ENCODE measurements at regions not wholly inside any gene's neighbourhood (a gene's known extent, or its start where the extent isn't known, plus 50 kb on each side); places are given as distances from the start of the nearest gene placed in this dataset.
A peak's percentile ranks its signal among the peaks of the same experiment; 100 is the strongest.

DNA sequence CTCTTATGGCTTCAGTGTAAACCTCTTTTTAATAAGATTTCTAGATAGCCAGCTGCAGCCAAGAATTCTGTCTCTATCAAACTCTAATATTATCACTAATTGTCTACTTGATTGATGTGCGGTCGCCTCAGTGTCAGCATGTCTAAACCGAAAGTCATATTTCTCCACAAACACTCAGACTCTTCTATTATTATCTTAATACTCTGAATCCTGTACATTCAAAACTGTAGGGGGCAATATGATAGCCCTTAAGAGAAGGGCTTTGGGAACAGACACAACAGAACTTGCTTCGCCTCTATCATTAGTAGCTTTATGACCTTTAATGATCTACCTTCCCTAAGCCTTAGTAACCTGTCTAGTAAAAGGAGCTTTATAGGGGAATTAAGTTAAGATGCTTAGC is 379.7 kb upstream of the PTCHD4 start:
- Histone ChIP-seq H3K27ac (no peak overlapping the region), H3K4me3 (no peak overlapping the region), H3F3A (ENCODE audit: insufficient read depth) (no peaks in the 10 kb centered on the region), H3K9me3 (ENCODE audit: low read depth) (no peaks in the 10 kb centered on the region), H2AFZ (no peak overlapping the region), H3K27me3 (replicated peaks; ENCODE audit: insufficient read depth) (no peaks in the 10 kb centered on the region), H3K4me2 (ENCODE audit: unreplicated experiment) (no peak overlapping the region), H3K36me3 (ENCODE audit: low read depth) (no peaks in the 10 kb centered on the region), H3K9ac (no peak overlapping the region), H3K4me1 (ENCODE audit: insufficient read depth) (no peaks in the 10 kb centered on the region), H4K20me1 (ENCODE audit: insufficient read depth) (no peaks in the 10 kb centered on the region), H3K9me2 (ENCODE audit: insufficient read depth) (no peaks in the 10 kb centered on the region), H3K79me2 (ENCODE audit: insufficient read depth) (no peaks in the 10 kb centered on the region)
- no peak for DNase-seq
- WGBS, 2 experiments (ENCODE audit: low coverage in 1 of 2, low lambda C conversion rate in 2 of 2, missing lambda C conversion rate in 2 of 2), result 51 to 57% methylated on average over 4 of the region's 4 CpGs
- in situ Hi-C loops (cut with MboI), result no loop called here
- TF ChIP-seq EZH2 (IDR thresholded peaks at IDR 0.05; ENCODE audit: insufficient read depth, poor library complexity, severe bottlenecking) (no peak), EZH2phosphoT487 (IDR thresholded peaks at IDR 0.05; ENCODE audit: insufficient read depth, low read depth) (no peak)

- Histone ChIP-seq H3K4me2 (ENCODE audit: unreplicated experiment) (no peak overlapping the region), H3K9me3 (ENCODE audit: low read depth) (no peaks in the 10 kb centered on the region), H3K4me1 (ENCODE audit: insufficient read depth) (no peaks in the 10 kb centered on the region), H3K27me3 (replicated peaks; ENCODE audit: insufficient read depth) (no peaks in the 10 kb centered on the region), H3F3A (ENCODE audit: insufficient read depth) (no peaks in the 10 kb centered on the region), H2AFZ (no peak overlapping the region), H3K9ac (no peak overlapping the region), H3K27ac (no peak overlapping the region), H3K4me3 (no peak overlapping the region), H3K9me2 (ENCODE audit: insufficient read depth) (no peaks in the 10 kb centered on the region), H4K20me1 (ENCODE audit: insufficient read depth) (no peaks in the 10 kb centered on the region), H3K36me3 (ENCODE audit: low read depth) (no peaks in the 10 kb centered on the region), H3K79me2 (ENCODE audit: insufficient read depth) (no peaks in the 10 kb centered on the region)
- 24 to 30% methylated on average over 3 of the region's 3 CpGs for WGBS, 2 experiments (ENCODE audit: low coverage in 1 of 2, low lambda C conversion rate in 2 of 2, missing lambda C conversion rate in 2 of 2)
- DNase-seq, result no peak
- in situ Hi-C loops (cut with MboI), result no loop called here
- TF ChIP-seq EZH2phosphoT487 (IDR thresholded peaks at IDR 0.05; ENCODE audit: insufficient read depth, low read depth) (no peak), EZH2 (IDR thresholded peaks at IDR 0.05; ENCODE audit: insufficient read depth, poor library complexity, severe bottlenecking) (no peak)
These were observed 375.9 kb upstream of the PTCHD4 start for GRCh38 chr6:48486876-48487275.

DNA sequence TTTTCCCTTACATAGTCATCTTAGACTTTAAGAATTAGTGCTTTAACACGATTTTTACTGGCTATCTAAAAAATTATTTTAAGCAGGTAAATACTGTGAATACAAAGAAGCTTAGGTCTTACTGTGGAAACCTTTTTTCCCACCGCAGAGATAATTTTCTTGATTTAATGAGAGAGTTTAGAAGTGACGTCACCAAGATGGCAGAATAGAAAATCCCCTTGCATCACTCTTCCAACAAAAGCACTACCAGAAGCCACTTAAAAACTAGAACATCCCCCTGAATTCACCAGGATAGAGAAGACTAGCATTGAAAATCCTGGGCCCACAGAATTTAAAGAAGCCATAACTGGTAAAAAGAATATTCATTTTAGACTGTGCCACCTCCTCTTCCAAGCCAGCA is 375.4 kb upstream of the PTCHD4 start:
- Histone ChIP-seq H4K20me1 (ENCODE audit: insufficient read depth) (no peaks in the 10 kb centered on the region), H3K9me3 (ENCODE audit: low read depth) (no peaks in the 10 kb centered on the region), H3K4me3 (no peak overlapping the region), H3K4me2 (ENCODE audit: unreplicated experiment) (no peak overlapping the region), H3F3A (ENCODE audit: insufficient read depth) (no peaks in the 10 kb centered on the region), H3K27ac (no peak overlapping the region), H3K9me2 (ENCODE audit: insufficient read depth) (no peaks in the 10 kb centered on the region), H3K79me2 (ENCODE audit: insufficient read depth) (no peaks in the 10 kb centered on the region), H3K4me1 (ENCODE audit: insufficient read depth) (no peaks in the 10 kb centered on the region), H2AFZ (no peak overlapping the region), H3K36me3 (ENCODE audit: low read depth) (no peaks in the 10 kb centered on the region), H3K9ac (no peak overlapping the region), H3K27me3 (replicated peaks; ENCODE audit: insufficient read depth) (no peaks in the 10 kb centered on the region)
- TF ChIP-seq EZH2 (IDR thresholded peaks at IDR 0.05; ENCODE audit: insufficient read depth, poor library complexity, severe bottlenecking) (no peak), EZH2phosphoT487 (IDR thresholded peaks at IDR 0.05; ENCODE audit: insufficient read depth, low read depth) (no peak)
- DNase-seq, result no peak
- in situ Hi-C loops (cut with MboI), result no loop called here
- WGBS, 2 experiments (ENCODE audit: low coverage in 1 of 2, low lambda C conversion rate in 2 of 2, missing lambda C conversion rate in 2 of 2), result 28 to 32% methylated on average over 3 of the region's 3 CpGs

- Histone ChIP-seq H2AFZ (no peak overlapping the region), H3K27me3 (replicated peaks; ENCODE audit: insufficient read depth) (no peaks in the 10 kb centered on the region), H3K9ac (no peak overlapping the region), H3K9me2 (ENCODE audit: insufficient read depth) (no peaks in the 10 kb centered on the region), H4K20me1 (ENCODE audit: insufficient read depth) (no peaks in the 10 kb centered on the region), H3K27ac (no peak overlapping the region), H3K4me2 (ENCODE audit: unreplicated experiment) (no peak overlapping the region), H3K79me2 (ENCODE audit: insufficient read depth) (no peaks in the 10 kb centered on the region), H3K4me1 (ENCODE audit: insufficient read depth) (no peaks in the 10 kb centered on the region), H3K4me3 (no peak overlapping the region), H3K9me3 (ENCODE audit: low read depth) (no peaks in the 10 kb centered on the region), H3F3A (ENCODE audit: insufficient read depth) (no peaks in the 10 kb centered on the region), H3K36me3 (ENCODE audit: low read depth) (no peaks in the 10 kb centered on the region)
- DNase-seq, result peak; percentile 2
- TF ChIP-seq EZH2 (IDR thresholded peaks at IDR 0.05; ENCODE audit: insufficient read depth, poor library complexity, severe bottlenecking), result no peak
- no peak for TF ChIP-seq EZH2phosphoT487 (IDR thresholded peaks at IDR 0.05; ENCODE audit: insufficient read depth, low read depth)
- in situ Hi-C loops (cut with MboI), result no loop called here
These were observed 365.3 kb upstream of the PTCHD4 start for GRCh38 chr6:48476257-48476656.

DNA sequence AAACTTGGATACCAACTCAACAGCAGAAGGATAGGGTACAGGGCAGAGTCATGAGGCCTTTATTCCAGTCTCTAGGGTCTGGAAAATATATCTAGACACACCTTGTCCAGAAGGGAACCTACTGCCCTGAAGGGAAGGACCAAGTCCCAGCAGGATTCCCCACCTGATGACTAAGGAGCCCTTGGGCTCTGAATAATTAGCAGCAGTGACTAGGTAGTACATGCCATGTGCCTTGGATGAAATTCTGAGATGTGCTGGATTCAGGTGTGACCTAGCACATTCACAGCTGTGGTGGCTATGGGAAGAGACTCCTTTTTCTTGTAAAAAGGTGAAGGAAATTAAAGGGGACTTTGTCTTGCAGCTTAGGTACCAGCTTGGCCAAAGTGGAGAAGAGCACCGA is 364.3 kb upstream of the PTCHD4 start:
- no peaks in the 10 kb centered on the region for H3K36me3 ChIP-seq (ENCODE audit: low read depth)
- TF ChIP-seq EZH2 (IDR thresholded peaks at IDR 0.05; ENCODE audit: insufficient read depth, poor library complexity, severe bottlenecking), result no peak
- no peak for TF ChIP-seq EZH2phosphoT487 (IDR thresholded peaks at IDR 0.05; ENCODE audit: insufficient read depth, low read depth)
- no peaks in the 10 kb centered on the region for H3K4me1 ChIP-seq (ENCODE audit: insufficient read depth)
- H3K4me3 ChIP-seq, result no peak overlapping the region
- H3K9me2 ChIP-seq (ENCODE audit: insufficient read depth), result no peaks in the 10 kb centered on the region
- no peak overlapping the region for H3K9ac ChIP-seq
- no peak overlapping the region for H3K27ac ChIP-seq
- no peak overlapping the region for H3K4me2 ChIP-seq (ENCODE audit: unreplicated experiment)
- no peak for DNase-seq
- no peaks in the 10 kb centered on the region for H4K20me1 ChIP-seq (ENCODE audit: insufficient read depth)
- in situ Hi-C loops (cut with MboI), result no loop called here
- H3F3A ChIP-seq (ENCODE audit: insufficient read depth), result no peaks in the 10 kb centered on the region
- no peaks in the 10 kb centered on the region for H3K27me3 ChIP-seq (replicated peaks; ENCODE audit: insufficient read depth)
- no peak overlapping the region for H2AFZ ChIP-seq
- no peaks in the 10 kb centered on the region for H3K9me3 ChIP-seq (ENCODE audit: low read depth)
- 22 to 25% methylated on average over 1 of the region's 1 CpG for WGBS, 2 experiments (ENCODE audit: low coverage in 1 of 2, low lambda C conversion rate in 2 of 2, missing lambda C conversion rate in 2 of 2)
- H3K79me2 ChIP-seq (ENCODE audit: insufficient read depth), result no peaks in the 10 kb centered on the region

All from GM23248 (cell line).